Endometrial microvascular endothelial cells (primary cell): ENCODE measurements at regions not wholly inside any gene's neighbourhood (a gene's known extent, or its start where the extent isn't known, plus 50 kb on each side); places are given as distances from the start of the nearest gene placed in this dataset.
"Not testable (repeated sequence)": the region's sequence is repeated elsewhere in the genome, so short reads cannot be mapped to it uniquely, and the experiment has no call there.

Experiments
- in situ Hi-C: cut with HindIII; loops from 2 replicates; pipeline ENCODE4 v1.10.0; 2017; ENCODE audit warnings: low sequenced_read_pairs, low pct_unique_long_range_greater_than_20kb; ENCODE audit errors: inconsistent ontology term

- in situ Hi-C loops, result loop anchor here (25.0 kb wide), 1 partner anchor 95 kb away; no protein-coding TSS in a partner anchor
Measured at GRCh38 chr12:19657118-19657731, 217.9 kb downstream of the AEBP2 start.

DNA sequence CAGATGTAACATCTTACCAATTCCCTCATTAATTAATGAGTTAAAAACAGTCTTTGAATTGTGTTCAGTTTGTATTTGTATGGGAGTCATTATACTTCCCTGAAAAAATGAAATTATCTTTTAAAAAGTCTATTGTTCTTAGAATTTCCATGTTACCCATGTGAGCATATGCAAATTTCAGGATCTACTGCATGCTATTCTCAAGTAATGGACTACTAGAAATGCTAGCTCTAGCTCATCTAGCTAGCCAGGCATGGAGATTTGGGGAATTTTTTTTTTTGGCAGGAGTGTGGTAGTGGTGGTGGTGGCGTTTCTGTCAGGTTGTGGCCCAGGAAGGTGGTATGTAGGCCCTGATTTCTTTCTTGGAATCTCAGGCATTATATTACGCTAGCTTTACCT, 218.4 kb downstream of the AEBP2 start:
- in situ Hi-C loops, result loop anchor here (25.0 kb wide), 1 partner anchor 95 kb away; no protein-coding TSS in a partner anchor

DNA sequence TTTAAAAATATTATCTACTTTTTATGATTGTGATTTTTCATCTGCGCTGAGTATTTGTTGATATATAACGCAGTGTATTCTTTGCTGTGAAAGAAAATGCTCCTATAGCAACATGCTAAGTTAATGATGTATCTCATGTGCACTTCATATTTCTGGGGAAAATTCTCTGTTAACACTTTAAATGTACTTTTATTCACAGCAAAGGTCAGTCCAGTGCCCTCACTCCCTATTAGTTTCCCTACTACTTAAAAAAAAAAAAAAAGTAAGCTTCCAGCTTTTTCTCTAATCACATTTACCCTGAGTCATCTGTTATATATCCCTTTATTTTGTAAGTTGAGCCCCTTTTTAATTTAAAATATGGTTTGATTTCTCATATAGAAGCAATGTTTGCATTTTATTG, 219.8 kb downstream of the AEBP2 start:
- in situ Hi-C loops, result loop anchor here (25.0 kb wide), 1 partner anchor 97 kb away; no protein-coding TSS in a partner anchor

DNA sequence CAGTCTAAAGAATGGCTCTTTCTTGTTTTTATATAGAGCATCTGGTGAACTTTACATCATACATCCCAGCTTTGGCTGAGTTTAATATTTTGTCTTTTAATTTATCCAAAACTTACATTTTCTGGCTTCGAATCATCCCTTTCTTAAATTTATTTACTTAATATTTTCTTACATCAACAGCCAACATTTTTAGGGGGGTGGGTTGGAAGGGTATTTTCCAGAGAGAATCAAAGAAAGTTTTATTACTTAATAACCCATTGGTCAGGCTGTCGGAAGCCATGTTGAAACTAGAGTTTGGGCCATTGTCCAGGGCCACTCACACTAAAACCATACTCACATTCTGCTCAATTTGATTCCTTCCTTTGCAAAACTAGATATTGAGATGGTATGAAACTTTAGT, 220.2 kb downstream of the AEBP2 start:
- in situ Hi-C loops, result loop anchor here (25.0 kb wide), 1 partner anchor 97 kb away; no protein-coding TSS in a partner anchor

DNA sequence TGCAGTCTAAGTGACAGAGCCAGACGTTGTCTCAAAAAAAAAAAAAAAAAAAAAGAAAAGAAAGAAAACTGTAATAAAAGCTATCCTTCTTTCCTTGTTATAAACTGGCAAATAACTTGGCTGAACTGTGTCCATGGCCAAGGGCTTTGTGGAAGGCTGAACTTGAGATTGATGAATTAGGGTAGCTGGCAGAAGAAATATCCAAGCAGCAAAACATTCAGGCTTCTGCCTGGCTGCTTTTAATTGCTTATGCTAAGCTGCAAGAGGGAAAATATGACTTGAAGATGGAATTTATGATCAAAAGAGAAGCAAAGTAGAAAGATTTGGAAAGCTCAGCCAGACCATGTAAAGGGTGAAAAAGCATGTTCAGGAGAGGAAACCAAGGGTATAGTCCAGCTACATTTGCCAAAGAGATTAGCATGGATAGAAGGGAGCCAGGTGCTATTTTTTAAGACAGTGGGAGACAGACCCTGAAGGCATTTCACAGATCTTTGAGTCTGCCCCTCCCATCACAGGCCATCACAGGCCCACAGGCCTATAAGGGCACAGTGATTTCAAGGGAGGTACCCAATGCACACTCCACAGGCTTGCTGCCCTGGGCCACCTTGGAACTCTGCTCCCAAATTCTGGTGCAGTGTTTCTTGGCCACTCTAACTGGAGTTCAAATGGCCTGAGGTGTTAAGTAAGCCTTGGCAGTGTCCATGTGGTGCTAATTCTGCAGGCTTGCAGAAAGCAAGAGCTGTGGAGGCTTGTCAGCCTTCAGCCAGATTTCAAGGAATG, 226.0 kb downstream of the AEBP2 start:
- in situ Hi-C loops, result loop anchor here (25.0 kb wide), 1 partner anchor 103 kb away; no protein-coding TSS in a partner anchor

DNA sequence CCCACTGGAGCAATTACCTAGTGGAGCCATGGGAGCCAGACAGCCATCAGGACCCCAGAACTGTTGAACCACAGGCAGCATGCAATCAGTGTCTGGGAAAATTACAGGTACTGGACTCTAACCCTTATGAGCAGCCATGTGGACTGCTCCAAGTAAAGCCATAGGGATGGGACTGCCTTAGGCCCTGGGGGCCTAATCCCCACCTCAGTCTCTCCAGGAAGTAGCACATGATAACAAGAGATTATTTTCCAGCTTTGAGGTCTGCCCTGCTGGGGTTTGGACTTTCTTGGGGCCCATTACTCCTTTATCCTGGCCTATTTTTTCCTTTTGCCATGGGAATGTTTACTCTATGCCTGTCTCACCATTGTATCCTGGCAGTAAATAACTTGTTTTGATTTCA, 226.8 kb downstream of the AEBP2 start:
- in situ Hi-C loops, result loop anchor here (25.0 kb wide), 1 partner anchor 104 kb away; no protein-coding TSS in a partner anchor

GRCh38 chr12:19669793-19670192, 230.5 kb downstream of the AEBP2 start:
- in situ Hi-C loops, result loop anchor here (25.0 kb wide), 1 partner anchor 107 kb away; no protein-coding TSS in a partner anchor

DNA sequence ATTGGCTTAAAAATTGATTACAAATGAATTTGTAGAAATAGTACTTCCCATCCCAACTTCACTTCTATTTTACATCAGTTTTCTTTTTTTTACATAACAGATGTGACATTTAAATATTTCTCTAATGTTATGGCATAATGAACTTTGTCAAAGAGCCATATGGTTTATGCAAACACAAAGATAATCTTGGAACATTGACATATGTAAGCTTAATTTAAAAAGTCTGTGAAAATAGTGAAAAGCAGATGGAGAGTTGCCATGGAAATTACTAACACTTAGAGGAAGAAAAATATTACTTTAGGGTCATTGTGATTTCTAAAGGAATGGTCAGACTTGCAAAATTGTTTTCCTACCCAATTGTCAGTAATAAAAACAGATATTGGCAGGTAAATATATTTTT, 232.4 kb downstream of the AEBP2 start:
- in situ Hi-C loops, result loop anchor here (25.0 kb wide), 1 partner anchor 109 kb away; no protein-coding TSS in a partner anchor

- in situ Hi-C loops, result loop anchor here (25.0 kb wide), 1 partner anchor 112 kb away; no protein-coding TSS in a partner anchor
Measured at GRCh38 chr12:19674437-19674836, 235.1 kb downstream of the AEBP2 start.

DNA sequence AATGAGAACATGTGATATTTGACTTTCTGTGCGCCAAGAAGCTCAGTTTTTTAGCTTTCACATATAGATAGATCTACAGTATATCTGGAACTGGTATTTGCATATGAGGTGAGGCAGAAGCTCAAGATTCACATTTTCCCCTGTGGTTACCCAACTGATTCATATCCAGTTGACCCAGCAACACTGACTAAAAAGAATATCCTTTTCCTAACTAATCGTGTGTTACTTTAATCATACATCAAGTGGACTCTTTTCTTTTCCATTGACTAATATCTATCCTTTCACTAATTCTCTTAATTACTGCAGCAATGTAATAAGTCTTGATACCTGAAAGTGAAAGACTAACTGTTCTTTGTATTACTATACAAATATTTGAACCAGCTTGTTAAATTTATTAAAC, 236.1 kb downstream of the AEBP2 start:
- in situ Hi-C loops, result no loop called here

DNA sequence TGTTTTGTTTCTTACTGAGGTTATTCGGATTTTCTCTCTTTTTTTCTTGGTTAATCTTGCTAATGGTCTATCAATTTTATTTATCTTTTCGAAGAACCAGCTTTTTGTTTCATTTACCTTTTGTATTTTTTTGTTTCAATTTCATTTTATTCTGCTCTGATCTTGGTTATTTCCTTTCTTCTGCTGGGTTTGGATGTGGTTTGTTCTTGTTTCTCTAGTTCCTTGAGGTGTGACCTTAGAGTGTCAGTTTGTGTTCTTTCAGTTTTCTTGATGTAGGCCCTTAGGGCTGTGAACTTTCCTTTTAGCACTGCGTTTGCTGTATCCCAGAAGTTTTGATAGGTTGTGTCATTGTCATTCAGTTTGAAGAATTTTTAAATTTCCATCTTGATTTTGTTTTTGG, 239.2 kb downstream of the AEBP2 start:
- in situ Hi-C loops, result not testable (repeated sequence)

DNA sequence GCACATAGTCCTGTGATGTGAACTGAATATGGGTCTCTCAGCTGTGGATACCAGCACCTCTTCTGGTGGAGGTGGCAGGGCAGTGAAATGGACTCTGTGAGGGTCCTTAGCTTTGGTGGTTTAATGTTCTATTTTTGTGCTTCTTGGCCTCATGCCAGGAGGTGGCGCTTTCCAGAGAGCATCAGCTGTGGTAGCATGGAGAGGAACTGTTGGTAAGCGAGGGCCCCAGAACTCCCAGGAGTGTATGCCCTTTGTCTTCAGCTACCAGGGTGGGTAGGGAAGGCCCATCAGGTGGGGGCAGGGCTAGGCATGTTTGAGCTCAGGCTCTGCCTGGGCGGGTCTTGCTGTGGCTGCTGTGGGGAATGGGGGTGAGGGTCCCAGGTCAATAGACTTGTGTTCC, 241.7 kb downstream of the AEBP2 start:
- in situ Hi-C loops, result no loop called here

DNA sequence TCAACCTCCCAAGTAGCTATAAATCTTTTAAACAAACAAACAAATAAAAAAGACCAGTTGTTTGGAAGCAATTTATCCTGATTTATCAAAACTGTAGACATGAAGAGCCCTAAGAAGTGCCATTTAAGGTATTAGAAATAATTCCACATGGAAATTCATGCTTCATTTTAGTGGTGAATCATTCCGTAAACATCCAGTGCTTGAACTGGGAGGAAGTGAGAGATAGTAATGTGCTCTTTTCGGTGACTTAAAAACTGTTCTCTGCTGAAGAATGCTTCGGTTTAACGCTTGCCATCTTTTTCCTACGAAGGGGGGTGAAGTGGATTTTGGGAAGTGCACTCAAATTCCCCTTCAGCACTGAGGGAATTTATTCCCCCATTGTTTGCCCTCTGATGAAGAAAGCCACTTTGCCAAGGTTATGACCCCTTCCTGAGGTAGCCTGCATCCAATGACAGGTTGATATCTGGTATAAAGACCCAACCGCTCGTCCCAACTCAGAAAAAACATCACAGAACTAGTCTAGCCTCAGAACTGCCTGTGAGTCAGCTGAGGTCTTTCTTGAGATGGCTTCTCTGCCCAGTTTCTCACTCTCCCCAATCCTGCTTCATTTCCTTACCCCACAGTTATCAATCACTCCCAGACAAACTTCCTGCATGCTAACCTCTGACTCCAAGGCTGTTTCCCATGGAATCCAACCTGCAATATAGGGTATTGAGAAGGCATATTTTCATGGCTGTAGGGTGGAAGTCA, 244.1 kb downstream of the AEBP2 start:
- in situ Hi-C loops, result no loop called here

- in situ Hi-C loops, result no loop called here
Measured at GRCh38 chr12:19687371-19687770, 248.1 kb downstream of the AEBP2 start.

DNA sequence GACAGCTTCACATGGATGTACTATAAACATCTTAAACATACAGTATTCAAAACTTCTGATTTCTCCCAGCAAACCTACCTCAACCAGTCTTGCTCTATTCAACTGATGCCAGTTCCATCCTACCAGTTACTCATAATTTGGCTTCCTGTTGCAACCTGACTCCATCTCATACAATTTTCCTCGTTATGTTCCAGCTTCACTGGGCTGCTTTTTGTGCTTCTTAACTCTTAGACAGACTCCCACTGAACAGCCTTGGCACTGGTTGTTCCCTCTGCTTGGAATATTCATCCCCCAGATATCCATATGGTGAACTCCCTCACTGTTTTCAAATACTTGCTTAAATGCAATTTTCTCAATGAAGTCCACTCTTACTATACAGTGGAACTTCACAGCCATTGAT, 249.2 kb downstream of the AEBP2 start:
- in situ Hi-C loops, result no loop called here

DNA sequence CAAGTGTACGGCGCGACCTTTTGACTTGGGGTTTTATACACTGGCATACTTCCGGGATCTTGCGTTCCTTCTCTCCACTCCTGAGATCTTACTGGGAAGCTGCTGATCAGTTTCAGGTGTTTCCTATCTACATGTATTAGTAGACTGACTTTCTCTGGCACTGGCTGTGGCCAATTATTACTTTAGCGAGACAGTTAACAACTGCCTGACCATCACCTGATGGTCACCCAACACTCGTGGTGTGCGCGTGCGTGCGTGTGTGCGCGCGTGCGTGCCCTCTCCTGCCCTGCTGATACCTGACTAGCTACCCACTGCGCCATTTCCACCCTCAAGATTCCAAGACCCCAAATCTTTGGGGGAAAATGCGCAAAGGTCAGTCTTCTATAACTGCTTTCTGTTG, 249.9 kb downstream of the AEBP2 start:
- in situ Hi-C loops, result no loop called here

- in situ Hi-C loops, result no loop called here
Measured at GRCh38 chr12:19689801-19690472, 250.6 kb downstream of the AEBP2 start.

DNA sequence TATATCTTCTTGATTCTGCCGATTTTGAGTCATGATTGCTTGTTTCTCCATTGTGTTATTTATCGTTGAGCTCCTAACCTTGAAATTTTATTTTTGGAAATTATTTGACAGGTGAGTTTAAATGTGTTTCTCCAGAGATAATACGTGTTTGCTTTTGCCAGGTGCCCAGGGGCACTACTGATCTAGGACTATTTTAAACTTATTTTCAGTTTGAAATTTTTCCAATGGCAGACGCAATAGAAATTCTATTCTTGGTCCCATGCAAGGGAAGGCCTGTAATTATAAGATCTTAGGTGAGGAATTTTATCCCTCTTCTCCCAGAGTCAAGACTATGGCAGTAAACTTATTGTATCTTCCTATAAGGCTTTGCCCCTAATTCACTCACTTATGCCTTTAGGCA, 252.8 kb downstream of the AEBP2 start:
- in situ Hi-C loops, result no loop called here

DNA sequence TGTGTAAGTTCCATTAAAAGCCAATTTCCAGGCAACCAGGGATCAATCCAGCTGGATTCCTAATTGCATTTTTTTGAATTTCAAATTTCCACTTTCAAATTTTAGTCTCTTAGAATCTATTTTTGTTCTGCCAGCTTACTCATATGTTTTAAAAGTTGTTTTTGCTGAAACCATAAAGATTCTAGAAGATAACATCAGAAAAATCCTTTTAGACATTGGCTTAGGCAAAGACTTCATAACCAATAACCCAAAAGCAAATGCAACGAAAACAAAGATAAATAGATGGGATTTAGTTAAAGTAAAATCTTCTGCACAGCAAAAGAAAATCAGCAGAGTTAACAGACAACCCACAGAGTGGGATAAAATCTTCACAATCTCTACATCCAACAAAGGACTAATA, 253.3 kb downstream of the AEBP2 start:
- in situ Hi-C loops, result no loop called here
